GM18951 (cell line): ENCODE measurements at regions not wholly inside any gene's neighbourhood (a gene's known extent, or its start where the extent isn't known, plus 50 kb on each side); places are given as distances from the start of the nearest gene placed in this dataset.

ENCODE experiments used
- POLR2A ChIP-seq: IDR thresholded peaks from 4 replicates; pipeline ENCODE4 v1.6.1; 2011; ENCODE audit warnings: mild to moderate bottlenecking; ENCODE audit not compliant: insufficient read length, insufficient read depth; ENCODE audit errors: extremely low read depth
- in situ Hi-C: fragments of 300-500 bp; cut with MboI; formaldehyde crosslinking; loops from one replicate; pipeline ENCODE4 v1.12.0; 2022; ENCODE audit warnings: low sequenced_read_pairs, mixed read lengths, inconsistent platforms; ENCODE audit not compliant: unreplicated experiment

GRCh38 chr10:29183301-29183945 lies 105.4 kb upstream of the LYZL1 start:
- in situ Hi-C loops: no loop called here

DNA sequence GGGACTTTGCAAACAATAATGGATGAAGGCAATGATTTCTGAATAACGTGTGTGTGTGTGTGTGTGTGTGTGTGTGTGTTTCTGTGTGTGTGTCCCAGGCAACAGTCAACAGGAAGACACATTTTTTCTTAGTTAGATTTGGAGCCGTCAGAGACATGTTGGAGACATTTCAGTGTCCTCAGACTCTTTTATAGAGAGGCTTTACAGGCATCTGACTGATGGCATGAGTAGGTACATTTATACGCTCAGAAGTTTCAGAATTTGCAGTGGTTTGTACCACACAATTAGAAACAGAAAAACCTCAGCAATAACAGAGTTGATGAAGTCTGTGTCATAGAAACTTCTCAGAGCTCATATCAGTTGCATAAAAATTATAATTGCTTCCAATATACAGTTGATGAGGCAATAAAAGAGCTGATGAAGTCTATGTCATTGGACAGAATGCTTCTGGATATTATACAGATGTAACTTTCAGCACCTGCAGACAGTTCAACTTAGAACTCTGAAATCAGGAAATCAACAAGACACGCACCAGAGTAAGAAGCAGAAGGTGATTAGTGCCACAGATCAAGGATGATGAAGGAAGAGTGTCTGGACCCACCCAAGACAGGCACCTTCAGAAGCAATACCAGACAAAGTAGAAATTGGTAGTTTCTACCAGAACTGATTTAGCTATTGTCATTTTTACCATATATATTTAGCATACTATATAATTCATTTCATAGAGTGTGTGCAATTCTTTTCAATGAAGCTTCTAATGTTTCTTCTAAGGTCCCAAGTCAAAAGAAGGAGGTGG lies 104.5 kb upstream of the LYZL1 start:
- in situ Hi-C loops: no loop called here

More at GRCh38 chr10:29183301-29183945, 105.4 kb upstream of the LYZL1 start:
- no peak for TF ChIP-seq POLR2A

DNA sequence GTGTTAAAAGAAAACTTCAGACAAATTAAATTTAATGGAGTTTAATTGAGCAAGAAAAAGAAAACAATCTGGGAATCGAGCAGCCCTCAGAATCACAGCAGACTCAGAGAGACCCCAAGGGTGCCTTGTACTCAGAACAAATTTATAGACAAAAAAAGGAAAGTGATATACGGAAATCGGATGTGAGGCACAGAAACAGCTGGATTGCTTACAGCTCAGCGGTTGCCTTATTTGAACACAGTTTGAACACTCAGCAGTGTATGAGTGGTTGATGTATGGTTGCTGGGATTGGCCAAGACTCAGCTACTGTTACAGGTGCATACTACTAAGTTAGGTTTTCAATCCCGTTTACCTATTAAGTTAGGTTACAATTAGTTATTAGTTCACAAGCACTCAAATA lies 103.8 kb upstream of the LYZL1 start:
- TF ChIP-seq POLR2A: no peak
- in situ Hi-C loops: no loop called here

More for the DNA sequence above, 104.5 kb upstream of the LYZL1 start:
- TF ChIP-seq POLR2A: no peak

DNA sequence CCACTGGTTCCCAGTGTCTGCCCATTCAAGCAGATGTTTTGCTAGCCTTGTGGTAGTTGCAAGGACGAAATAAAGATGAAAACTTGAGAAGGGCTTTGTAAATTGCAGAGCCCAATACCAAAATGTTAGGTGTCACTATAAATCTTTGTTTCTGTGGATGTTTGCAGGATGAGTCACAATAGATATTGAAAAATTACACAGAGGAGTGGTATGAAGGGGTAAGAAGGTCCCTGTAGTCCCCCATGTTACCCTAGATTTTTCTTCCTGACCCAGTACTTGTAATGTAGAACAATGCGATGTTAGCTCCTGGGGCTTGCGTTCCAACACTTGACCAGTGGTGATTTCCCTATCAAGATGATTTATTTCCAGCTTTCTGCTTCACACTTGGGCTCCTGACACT lies 102.6 kb upstream of the LYZL1 start:
- in situ Hi-C loops: no loop called here
- TF ChIP-seq POLR2A: no peak

DNA sequence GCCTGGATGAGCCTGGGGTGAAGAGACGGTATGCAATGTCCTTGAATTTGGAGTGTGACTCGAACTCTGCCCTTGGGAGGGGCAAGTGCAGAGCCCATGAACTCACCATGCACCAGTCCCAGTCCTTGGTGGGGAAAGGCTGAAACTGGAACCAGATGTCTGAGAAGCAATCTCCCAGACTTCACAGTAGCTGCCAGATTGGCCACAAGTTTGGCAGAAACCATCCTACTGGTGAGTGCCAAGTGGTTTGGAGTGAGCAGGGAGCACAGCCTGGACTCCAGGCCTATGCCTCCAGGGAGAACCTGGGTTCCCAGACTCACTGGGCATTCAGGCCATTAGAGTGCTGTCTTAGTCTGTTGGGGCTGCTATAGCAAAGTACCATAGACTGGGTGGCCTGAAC lies 99.6 kb upstream of the LYZL1 start:
- TF ChIP-seq POLR2A: no peak
- in situ Hi-C loops: no loop called here

- in situ Hi-C loops: no loop called here
These were observed 97.2 kb upstream of the LYZL1 start for GRCh38 chr10:29191674-29192073.

DNA sequence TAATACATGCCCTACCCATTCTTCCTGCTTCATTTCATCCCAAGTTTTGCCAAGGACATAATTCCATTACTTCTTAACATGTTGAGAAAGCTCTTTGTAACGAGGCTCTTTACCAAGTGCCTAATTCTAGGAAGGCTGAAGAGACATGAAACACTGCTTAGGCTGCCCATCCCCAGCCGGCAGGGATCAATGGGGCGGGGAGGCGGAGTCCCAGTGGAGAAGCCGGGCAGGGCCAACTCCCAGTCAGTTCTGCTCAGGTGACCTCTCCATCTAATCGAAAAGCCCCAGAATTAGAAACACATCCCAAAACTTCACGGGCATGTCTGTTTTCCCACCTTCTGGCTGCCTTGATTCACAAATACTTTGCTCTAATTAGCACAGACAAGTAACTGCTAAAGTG lies 89.5 kb upstream of the LYZL1 start:
- in situ Hi-C loops: no loop called here
- TF ChIP-seq POLR2A: no peak

More at GRCh38 chr10:29191674-29192073, 97.2 kb upstream of the LYZL1 start:
- TF ChIP-seq POLR2A: no peak

DNA sequence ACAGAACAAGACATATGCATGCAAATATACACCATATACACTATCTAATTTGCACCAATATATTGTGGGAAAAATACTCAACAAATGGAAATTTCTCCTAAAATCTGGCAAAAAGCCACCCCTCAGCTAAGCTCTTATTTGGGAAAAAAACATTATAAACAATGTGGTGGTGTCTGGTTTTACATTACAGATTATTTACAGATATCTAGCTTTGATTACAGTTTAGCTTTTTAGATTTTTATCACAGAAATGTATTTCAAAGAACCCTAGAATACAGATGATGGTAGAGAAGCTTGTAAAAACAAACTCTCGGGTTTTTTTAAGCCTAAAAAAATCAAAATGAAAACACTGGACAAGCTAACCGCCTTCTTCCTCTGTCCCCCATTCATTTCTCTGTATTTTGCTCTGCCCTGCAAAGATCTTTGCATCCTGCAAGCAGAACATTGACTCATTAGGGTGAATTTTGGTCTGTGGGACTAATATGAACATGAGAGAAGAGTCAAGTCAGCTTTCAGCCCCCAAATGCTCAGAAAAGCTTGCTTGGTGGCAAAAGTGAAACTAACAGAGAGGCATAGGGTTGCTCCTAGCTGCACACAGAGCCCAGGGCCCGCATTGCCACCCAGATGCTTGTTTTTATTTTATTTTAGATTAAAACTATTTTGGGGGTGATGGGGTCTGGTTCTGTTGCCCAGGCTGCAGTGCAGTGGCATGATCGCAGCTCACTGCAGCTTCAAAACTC lies 88.8 kb upstream of the LYZL1 start:
- in situ Hi-C loops: no loop called here
- TF ChIP-seq POLR2A: no peak

- in situ Hi-C loops: no loop called here
- TF ChIP-seq POLR2A: no peak
These were observed 86.4 kb upstream of the LYZL1 start for GRCh38 chr10:29202386-29202940.

- in situ Hi-C loops: no loop called here
- TF ChIP-seq POLR2A: no peak
These were observed 85.4 kb upstream of the LYZL1 start for GRCh38 chr10:29203432-29203831.

GRCh38 chr10:29204070-29204800 lies 84.6 kb upstream of the LYZL1 start:
- in situ Hi-C loops: no loop called here
- no peak for TF ChIP-seq POLR2A

DNA sequence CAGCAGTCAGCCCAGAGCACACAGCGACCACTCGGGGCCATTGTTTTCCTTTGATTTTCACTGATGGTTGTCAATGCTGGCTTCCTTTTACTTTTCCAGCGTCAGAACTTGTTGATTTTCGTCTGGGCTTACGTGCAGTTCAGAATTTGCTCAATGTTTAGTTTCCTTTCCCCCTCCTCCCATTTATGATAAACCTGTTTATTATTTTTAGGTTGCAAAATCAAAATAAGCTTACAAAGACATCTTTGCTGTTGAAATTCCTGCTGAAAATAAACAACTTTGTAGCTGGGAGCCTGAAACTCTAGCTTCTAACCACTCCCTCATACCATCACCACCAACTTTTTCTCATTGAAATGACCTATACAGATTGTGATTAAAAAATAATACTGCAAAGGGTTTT lies 83.1 kb upstream of the LYZL1 start:
- TF ChIP-seq POLR2A: no peak
- in situ Hi-C loops: no loop called here

- in situ Hi-C loops: no loop called here
- no peak for TF ChIP-seq POLR2A
These were observed 80.0 kb upstream of the LYZL1 start for GRCh38 chr10:29208845-29209244.

- TF ChIP-seq POLR2A: no peak
- in situ Hi-C loops: no loop called here
These were observed 79.0 kb upstream of the LYZL1 start for GRCh38 chr10:29209830-29210229.
